AG09309 (cell line): ENCODE measurements at regions not wholly inside any gene's neighbourhood (a gene's known extent, or its start where the extent isn't known, plus 50 kb on each side); places are given as distances from the start of the nearest gene placed in this dataset.

Source experiments
- DNase-seq: peaks from one replicate; pipeline ENCODE4 v3.0.0-alpha.2; 2010; ENCODE audit warnings: low read depth
- H3K4me3 ChIP-seq: 2 replicates; pipeline ENCODE4 v1.5.1; 2011; ENCODE audit warnings: mild to moderate bottlenecking, low read depth, low read length, moderate library complexity; ENCODE audit not compliant: control insufficient read depth
- TF ChIP-seq, protein P1 (sequence below): IDR thresholded peaks from 2 replicates; pipeline ENCODE4 v1.5.1; 2011; ENCODE audit warnings: mild to moderate bottlenecking, low read depth, low read length, inconsistent platforms; ENCODE audit not compliant: insufficient read depth, control insufficient read depth; ENCODE audit errors: missing control alignments

DNA sequence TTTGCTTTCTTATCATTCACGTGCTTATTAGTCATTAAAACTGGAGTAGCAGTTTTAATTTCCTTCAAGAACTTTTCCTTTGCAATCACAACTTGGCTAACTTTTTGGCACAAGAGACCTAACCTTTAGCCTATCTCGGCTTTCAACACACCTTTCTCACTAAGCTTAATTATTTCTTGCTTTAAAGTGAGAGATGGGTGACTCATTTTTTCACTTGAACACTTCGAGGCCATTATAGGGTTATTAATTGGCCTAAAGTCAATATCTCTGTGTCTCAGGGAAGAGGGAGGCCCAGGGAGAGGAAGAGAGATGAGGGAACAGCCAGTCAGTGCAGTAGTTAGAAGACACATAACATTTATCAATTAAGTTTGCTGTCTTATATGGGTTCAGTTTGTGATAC lies 289.8 kb downstream of the RBM43 start:
- H3K4me3 ChIP-seq, result no peak overlapping the region
- TF ChIP-seq, protein P1, sequence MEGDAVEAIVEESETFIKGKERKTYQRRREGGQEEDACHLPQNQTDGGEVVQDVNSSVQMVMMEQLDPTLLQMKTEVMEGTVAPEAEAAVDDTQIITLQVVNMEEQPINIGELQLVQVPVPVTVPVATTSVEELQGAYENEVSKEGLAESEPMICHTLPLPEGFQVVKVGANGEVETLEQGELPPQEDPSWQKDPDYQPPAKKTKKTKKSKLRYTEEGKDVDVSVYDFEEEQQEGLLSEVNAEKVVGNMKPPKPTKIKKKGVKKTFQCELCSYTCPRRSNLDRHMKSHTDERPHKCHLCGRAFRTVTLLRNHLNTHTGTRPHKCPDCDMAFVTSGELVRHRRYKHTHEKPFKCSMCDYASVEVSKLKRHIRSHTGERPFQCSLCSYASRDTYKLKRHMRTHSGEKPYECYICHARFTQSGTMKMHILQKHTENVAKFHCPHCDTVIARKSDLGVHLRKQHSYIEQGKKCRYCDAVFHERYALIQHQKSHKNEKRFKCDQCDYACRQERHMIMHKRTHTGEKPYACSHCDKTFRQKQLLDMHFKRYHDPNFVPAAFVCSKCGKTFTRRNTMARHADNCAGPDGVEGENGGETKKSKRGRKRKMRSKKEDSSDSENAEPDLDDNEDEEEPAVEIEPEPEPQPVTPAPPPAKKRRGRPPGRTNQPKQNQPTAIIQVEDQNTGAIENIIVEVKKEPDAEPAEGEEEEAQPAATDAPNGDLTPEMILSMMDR, result no peak
- DNase-seq, result no peak

DNA sequence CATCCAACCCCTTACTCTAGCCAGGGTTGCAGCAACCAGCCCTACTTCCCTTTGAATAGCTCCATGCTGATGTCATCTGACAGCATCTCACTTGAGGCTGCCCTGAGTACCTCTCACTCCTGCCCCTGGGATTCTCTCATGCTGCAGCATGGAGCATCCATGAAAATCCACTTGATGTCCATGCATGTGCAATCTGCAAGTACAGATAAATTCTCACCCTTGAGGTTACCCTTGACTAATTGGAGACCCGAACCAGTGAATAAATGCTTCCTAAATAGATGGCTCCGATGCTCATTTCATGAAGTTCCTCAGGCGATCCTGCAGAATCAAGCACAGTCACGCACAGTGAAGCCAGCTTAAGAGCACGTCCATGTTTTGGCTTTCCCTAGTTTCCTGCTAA lies 298.3 kb downstream of the RBM43 start:
- DNase-seq, result no peak
- no peak overlapping the region for H3K4me3 ChIP-seq
- TF ChIP-seq, protein P1, result no peak

DNA sequence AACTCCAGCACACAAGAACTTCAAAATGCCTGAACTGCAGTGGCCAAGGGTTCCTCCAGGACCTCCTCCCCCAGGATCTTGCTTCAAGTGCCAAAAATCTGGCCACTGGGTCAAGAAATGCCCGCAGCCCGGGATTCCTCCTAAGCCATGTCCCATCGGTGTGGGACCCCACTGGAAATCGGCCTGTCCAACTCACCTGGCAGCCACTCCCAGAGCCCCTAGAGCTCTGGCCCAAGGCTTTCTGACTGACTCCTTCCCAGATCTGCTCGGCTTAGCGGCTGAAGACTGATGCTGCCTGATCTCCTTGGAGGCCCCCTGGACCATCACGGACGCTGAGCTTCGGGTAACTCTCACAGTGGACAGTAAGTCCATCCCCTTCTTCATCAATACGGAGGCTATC lies 306.4 kb downstream of the RBM43 start:
- H3K4me3 ChIP-seq, result no peak overlapping the region
- DNase-seq, result no peak
- TF ChIP-seq, protein P1, result no peak

DNA sequence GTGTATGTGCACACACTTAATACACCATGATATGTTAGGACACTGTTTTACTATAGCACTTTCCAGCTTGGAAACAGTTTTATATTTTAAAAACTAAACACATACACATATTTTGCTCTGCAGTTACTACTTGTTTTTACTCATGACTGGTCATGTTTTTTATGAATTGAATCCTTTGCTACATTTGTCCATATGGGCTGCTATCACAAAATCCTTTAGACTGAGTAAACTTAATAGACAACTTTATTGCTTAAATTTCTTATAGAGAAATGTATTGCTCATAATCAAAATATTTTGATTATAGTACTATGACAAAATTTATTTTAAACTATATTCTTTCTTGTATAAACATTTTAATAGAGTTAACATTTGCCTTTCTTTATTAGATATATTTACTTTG lies 314.8 kb downstream of the RBM43 start:
- DNase-seq, result no peak
- TF ChIP-seq, protein P1, result no peak
- no peak overlapping the region for H3K4me3 ChIP-seq

DNA sequence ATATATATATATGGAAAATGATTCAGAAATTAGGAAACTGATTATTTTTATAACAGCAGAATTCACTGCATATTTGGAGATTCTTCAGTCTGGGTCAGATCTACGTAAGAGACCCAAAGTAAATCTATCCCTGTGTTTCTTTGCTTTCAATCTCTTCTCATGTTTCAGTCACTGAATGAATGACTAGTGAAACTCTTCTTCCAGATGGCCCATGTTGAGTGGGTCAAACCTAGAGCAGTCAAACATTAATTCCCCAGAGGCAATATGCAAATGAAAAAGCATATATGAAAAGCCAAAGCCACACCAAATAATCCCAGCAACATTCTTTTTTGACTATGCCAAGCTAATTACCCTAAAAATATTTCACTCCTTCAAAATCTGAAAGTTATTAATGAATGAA lies 317.3 kb downstream of the RBM43 start:
- no peak for DNase-seq
- TF ChIP-seq, protein P1, result no peak
- H3K4me3 ChIP-seq, result no peak overlapping the region

DNA sequence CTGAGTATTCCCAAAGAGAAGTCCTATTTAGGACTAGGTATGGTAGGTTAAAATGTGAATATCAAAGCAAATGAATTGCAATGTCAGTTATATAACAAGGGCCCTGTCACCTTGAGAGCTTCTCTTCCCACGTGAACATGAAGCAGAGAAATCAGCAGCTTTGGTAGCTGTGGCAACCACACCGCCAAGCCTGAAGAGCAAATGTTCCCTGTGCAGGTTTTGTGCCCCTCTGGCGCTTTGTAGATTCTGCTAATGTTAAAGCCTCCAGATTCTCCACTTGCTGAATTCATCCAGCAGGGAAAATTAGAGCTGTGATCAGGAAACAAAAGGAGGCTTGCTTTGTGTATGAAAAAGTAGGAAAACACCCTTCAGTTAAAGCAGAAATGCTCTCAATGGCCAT lies 322.6 kb downstream of the RBM43 start:
- DNase-seq, result no peak
- no peak overlapping the region for H3K4me3 ChIP-seq
- TF ChIP-seq, protein P1, result no peak

DNA sequence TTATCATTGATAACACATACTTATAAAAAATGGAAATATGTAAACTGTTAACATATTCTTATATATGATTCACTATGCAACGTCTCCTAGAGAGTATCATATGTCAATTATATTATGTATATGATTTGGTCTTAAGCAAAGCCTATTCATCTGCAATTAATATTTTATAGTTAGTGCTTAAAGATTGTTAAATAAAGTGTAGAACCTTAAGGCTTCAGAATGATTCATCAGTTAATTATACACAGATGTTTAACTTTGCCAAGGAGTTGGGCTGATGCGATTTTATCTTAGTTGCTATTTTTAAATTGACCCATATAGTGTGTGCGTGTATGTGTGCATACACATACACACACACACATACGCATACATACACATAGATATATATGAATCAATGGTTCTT lies 323.1 kb downstream of the RBM43 start:
- no peak overlapping the region for H3K4me3 ChIP-seq
- TF ChIP-seq, protein P1, result no peak
- peak; percentile 24 for DNase-seq
